Cardiac septum (tissue), 1 donor: ENCODE measurements at regions not wholly inside any gene's neighbourhood (a gene's known extent, or its start where the extent isn't known, plus 50 kb on each side); places are given as distances from the start of the nearest gene placed in this dataset.
"Not testable (repeated sequence)": the region's sequence is repeated elsewhere in the genome, so short reads cannot be mapped to it uniquely, and the experiment has no call there.

Experiments used
- DNase-seq: peaks from one replicate; pipeline ENCODE4 v3.0.0-alpha.2; 2020; ENCODE audit warnings: low spot score
- intact Hi-C: fragments of 100-400 bp; cut with DNase I; formaldehyde crosslinking; loops from one replicate; pipeline ENCODE4 v1.14.0; 2022
- donor health status: DM: no; HTN: no; CAD: no.

GRCh38 chr14:34319140-34319539, 142.9 kb downstream of the SPTSSA start:
- DNase-seq = no peak
- intact Hi-C loops = no loop called here

GRCh38 chr14:34318014-34318413, 144.0 kb downstream of the SPTSSA start:
- DNase-seq = no peak
- intact Hi-C loops = no loop called here

DNA sequence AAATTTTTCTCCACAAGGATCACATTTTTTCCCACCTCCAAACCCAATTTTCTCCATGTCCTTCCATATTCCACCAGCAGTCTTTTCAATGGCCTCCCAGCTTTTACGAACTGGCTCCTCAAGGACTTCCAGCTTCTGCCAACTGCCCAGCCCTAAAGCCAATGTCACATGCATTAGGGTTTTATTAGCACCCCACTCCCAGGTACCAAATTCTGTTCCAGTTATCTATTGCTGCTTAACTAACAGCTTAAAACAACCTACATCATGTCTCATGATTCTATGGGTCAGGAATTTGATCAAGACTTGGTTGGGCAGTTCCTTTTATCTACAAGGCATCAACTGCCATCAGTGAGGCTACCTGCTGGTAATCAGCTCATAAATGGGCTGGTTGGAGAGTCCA, 151.3 kb downstream of the SPTSSA start:
- no peak for DNase-seq
- intact Hi-C loops = no loop called here

GRCh38 chr14:34303811-34304210, 158.2 kb downstream of the SPTSSA start:
- intact Hi-C loops = loop anchor here (5.0 kb wide), 1 partner anchor 77 kb away; no protein-coding TSS in a partner anchor
- no peak for DNase-seq

DNA sequence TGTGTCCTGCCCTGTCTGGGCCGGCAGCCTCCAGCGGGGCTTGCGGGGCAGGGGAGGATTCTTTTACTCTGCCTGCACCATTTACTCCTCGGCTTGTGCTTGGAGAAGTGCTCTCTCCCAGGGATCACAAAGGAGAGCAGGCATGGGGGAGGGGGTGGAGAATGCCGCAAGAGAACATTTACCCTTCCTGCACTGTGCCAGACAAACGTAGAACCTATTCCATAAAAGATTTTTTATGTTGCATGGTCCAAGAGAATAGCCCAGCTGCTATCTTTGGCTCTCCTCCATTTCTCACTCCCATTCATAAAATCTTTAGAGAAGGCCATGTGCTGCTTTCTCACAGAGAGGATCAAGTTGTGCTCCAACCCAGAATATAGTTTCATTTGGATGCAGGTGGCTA, 159.4 kb downstream of the SPTSSA start:
- intact Hi-C loops = loop anchor here (5.0 kb wide), 1 partner anchor 75 kb away; no protein-coding TSS in a partner anchor
- DNase-seq = no peak

- intact Hi-C loops = loop anchor here (2.0 to 5.0 kb wide), 2 partner anchors 74 to 462 kb away; no protein-coding TSS in a partner anchor
These were observed 160.9 kb downstream of the SPTSSA start for GRCh38 chr14:34300882-34301734.

DNA sequence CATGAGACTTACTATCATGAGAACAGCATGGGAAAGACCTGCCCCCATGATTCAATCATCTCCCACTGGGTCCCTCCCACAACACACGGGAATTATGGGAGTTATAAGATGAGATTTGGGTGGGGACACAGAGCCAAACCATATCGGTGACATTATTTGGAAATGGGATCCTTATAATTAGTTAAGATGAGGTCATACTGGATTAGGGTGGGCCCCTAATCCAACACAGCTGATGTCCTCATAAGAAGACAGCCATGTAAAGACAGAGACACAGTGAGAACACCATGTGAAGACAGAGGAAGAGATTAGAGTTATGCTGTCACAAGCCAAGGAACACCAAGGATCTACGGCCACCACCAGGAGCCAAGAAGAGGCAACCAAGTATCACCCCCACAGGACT, 161.7 kb downstream of the SPTSSA start:
- intact Hi-C loops = loop anchor here (2.0 to 5.0 kb wide), 2 partner anchors 73 to 462 kb away; no protein-coding TSS in a partner anchor

More at GRCh38 chr14:34300882-34301734, 160.9 kb downstream of the SPTSSA start:
- no peak for DNase-seq

DNA sequence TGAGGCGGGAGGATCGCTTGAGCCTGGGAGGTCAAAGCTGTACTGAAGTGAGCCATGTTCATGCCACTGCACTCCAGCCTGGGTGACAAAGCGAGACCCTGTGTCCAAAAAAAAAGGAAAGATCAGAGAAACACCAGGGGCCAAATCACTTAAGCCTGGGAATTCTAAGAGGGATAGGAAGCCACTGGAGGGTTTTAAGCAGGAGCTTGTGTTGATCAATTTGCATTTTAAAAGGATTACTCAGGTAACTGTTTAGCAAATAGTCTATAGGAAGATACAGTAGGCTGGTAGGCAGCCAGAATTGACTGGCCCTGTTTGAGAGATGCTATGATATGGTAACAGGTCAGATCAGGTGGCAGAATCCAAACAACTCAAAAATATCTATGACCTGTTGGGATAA, 162.7 kb downstream of the SPTSSA start:
- intact Hi-C loops = no loop called here
- DNase-seq = no peak

More for the DNA sequence above, 161.7 kb downstream of the SPTSSA start:
- no peak for DNase-seq

DNA sequence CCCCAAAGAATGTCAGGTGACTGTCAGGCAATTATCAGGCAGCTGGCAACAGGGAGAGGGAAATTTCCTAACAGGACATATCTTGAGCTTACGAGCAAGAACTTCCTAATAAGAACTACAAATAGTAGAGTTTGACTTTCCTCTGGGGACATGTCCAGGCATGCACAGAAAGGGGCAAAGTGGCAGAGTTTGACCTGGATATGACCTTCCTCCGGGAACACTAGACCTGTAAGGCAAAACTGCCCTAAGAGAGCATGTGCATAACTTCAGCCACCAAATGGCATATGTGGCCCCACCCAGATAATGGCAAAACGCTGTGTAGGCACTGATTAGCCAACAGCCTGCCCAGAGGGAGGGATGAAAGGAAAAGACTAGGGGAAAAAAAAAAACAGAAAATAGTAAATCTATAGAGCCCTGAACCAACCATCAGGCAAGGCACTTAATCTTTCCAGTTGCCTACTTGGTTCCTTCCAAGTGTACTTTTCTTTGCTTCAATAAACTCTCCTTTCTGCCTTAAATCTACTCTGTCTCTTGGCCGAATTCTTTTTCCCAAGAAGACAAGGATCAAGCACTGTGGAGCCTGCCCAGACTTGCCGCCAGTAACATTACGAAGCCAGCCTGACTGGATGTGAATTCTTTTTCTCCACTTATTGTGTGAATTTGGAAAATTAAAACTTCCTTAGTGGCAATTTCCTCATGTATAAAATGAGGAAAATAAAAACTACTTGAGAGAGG, 164.1 kb downstream of the SPTSSA start:
- intact Hi-C loops = no loop called here
- no peak for DNase-seq

DNA sequence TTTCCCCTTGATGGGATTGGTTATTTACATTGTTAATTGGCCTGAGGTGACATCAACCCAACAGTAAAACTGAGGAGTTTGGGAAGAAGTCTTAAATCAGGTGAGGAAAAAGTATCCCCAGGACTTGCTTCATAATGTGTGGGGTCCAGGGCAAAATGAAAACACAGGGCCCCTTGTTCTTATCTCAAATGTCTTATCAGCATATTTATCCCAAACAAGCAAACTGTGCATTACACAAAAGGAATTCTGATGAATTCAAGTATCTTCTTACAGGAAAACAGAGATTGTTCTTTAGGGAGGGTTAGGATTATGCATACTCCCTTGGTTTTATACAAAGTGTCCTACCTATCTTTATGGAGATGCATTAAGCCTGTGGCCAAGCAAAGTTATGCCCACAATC, 178.4 kb downstream of the SPTSSA start:
- DNase-seq = no peak
- intact Hi-C loops = no loop called here

- intact Hi-C loops = no loop called here
- DNase-seq = no peak
These were observed 184.8 kb downstream of the SPTSSA start for GRCh38 chr14:34277191-34277590.

DNA sequence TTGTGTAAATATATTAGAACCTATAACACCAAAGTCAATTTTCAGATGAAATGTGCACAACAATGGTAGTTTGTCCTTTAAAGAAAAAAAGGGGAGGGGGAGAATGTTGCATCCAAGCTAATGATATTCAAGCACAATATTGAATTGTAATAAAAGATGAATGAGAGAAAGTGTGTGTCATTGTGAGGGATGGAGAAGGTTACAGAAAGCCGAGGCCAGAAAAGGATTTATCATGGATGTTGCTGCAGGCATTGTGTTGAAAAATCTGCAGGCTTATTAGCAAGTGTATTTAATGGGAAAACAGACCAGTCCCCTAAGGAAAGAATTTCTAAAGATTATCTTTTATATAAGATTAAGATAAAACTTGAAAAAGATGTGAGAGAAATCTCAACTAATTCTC, 186.5 kb downstream of the SPTSSA start:
- DNase-seq = no peak

GRCh38 chr14:34275078-34275477, 187.0 kb downstream of the SPTSSA start:
- intact Hi-C loops = no loop called here
- no peak for DNase-seq

More for the DNA sequence above, 186.5 kb downstream of the SPTSSA start:
- intact Hi-C loops = no loop called here

- intact Hi-C loops, DNase-seq: not testable (repeated sequence)
These were observed 188.3 kb downstream of the SPTSSA start for GRCh38 chr14:34273716-34274115.

DNA sequence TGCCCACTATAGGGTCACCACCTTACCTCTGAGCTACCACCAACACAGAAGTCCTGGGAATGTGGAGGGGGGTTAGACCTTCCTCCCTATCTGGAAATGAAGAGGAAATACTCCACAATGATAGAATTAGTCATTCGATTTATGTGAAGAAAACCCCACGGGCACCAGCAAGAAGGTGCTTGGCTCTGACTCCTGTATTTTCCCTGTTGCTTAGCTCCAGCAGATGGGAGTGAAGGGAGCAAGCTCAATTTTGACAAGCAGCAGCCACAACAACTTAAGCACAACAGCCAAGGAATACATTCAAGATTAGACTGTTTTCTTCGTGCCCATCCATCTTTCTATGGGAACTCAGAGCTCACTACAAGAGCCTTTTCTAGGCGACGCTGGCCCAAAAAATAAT, 191.7 kb downstream of the SPTSSA start:
- DNase-seq = no peak
- intact Hi-C loops = no loop called here

DNA sequence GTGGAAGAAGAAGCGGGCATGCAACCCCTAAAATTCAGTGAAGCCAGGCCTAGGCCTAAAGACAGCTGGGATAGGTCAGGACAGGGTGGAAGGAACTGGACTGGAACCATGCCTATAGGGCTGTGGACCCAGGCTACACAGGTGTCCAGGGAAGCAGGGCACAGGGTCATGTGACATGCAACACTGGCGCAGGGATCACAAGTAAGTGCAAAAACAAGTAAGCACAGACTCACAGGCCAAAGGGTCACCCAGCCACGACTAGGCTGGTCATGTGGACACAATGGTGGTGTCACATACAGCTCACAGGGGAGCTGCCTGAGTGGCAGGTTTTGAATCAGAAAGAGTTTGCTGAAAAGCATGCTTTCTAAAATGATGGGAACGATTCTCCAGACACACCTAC, 195.7 kb downstream of the SPTSSA start:
- no peak for DNase-seq

GRCh38 chr14:34262127-34262910, 199.7 kb downstream of the SPTSSA start:
- intact Hi-C loops = no loop called here
- DNase-seq = no peak

More for the DNA sequence above, 195.7 kb downstream of the SPTSSA start:
- intact Hi-C loops = no loop called here

DNA sequence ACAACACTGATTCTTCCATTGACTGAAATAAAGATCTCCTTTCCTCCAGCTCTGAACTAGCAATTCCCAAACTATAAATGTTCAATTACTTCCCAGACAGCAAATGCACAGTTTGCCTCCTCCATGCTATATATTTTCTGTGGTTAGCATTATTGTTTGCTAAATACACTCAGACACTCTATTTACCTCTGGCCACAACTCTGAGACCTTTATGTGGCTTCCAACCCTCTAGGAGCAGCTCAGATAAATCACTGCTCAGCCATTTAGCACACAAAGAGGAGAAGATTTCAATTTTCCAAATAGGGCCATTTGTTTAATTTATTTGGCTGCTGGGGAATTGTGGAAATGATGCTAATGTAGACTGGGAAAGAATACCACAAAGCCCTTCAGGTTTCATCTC, 202.0 kb downstream of the SPTSSA start:
- intact Hi-C loops = no loop called here
- no peak for DNase-seq

GRCh38 chr14:34258318-34258717, 203.7 kb downstream of the SPTSSA start:
- intact Hi-C loops = no loop called here
- DNase-seq = no peak

DNA sequence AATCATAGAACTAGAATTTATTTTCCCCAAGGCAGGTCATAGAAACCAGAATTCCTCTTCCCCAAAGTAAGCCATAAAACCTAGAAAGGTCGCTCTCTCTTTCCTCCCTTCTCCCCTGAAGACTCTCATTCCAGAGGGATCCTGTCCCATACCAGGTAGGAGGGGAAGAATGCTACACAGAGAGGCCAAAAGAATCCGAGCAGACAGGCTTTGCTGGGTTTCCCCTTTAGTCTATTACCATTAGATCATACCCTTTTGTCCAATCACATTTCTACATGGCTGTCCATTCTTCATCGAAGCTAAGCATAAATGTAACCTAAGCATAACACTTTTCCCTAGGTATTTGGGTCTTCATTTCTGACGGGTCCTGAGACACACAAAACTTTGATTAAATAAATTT, 204.5 kb downstream of the SPTSSA start:
- no peak for DNase-seq
- intact Hi-C loops = no loop called here
